ENCODE measurements at regions not wholly inside any gene's neighbourhood (a gene's known extent, or its start where the extent isn't known, plus 50 kb on each side); places are given as distances from the start of the nearest gene placed in this dataset.
"Not testable (repeated sequence)": the region's sequence is repeated elsewhere in the genome, so short reads cannot be mapped to it uniquely, and the experiment has no call there.

DNA sequence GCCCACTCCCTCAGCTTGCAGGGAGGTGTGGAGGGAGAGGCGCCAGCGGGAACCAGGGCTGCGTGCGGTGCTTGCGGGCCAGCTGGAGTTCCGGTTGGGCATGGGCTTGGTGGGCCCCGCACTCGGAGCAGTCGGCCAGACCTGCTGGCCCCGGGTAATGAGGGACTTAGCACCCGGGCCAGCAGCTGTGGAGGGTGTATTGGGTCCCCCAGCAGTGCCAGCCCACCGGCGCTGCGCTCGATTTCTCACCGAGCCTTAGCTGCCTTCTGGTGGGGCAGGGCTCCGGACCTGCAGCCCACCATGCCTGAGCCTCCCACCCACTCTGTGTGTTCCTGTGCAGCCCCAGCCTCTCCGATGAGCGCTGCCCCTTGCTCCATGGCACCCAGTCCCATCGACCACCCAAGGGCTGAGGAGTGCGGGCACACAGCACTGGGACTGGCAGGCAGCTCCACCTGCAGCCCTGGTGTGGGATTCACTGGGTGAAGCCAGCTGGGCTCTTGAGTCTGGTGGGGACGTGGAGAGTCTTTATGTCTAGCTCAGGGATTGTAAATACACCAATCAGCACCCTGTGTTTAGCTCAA lies 254.0 kb downstream of the DSC3 start:
- TF ChIP-seq, protein P1, sequence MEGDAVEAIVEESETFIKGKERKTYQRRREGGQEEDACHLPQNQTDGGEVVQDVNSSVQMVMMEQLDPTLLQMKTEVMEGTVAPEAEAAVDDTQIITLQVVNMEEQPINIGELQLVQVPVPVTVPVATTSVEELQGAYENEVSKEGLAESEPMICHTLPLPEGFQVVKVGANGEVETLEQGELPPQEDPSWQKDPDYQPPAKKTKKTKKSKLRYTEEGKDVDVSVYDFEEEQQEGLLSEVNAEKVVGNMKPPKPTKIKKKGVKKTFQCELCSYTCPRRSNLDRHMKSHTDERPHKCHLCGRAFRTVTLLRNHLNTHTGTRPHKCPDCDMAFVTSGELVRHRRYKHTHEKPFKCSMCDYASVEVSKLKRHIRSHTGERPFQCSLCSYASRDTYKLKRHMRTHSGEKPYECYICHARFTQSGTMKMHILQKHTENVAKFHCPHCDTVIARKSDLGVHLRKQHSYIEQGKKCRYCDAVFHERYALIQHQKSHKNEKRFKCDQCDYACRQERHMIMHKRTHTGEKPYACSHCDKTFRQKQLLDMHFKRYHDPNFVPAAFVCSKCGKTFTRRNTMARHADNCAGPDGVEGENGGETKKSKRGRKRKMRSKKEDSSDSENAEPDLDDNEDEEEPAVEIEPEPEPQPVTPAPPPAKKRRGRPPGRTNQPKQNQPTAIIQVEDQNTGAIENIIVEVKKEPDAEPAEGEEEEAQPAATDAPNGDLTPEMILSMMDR (IDR thresholded peaks at IDR 0.05) = not testable (repeated sequence)
- TF ChIP-seq EZH2 (IDR thresholded peaks at IDR 0.05; ENCODE audit: borderline replicate concordance, insufficient read depth, low read depth, low read length, poor library complexity, severe bottlenecking) = not testable (repeated sequence)

Measured in B cell (primary cell).